Activated CD4-positive, alpha-beta memory T cell treated with anti-CD3 and anti-CD28 coated beads, Interleukin-2, amount 10 ng/mL, durations not matched to agents 7 days and 5 days (primary cell): ENCODE measurements at regions not wholly inside any gene's neighbourhood (a gene's known extent, or its start where the extent isn't known, plus 50 kb on each side); places are given as distances from the start of the nearest gene placed in this dataset.
"Not testable (repeated sequence)": the region's sequence is repeated elsewhere in the genome, so short reads cannot be mapped to it uniquely, and the experiment has no call there.

Experiments used
- CTCF ChIA-PET: fragments of 350-600 bp; sonication (Branson Sonifier 250); formaldehyde crosslinking; loops from one replicate; lab custom pipeline; 2021; ENCODE audit warnings: antibody characterized with exemption, inconsistent platforms; lab: Charles Lee
- POLR2A ChIA-PET: fragments of 350-600 bp; sonication (Branson Sonifier 250); formaldehyde crosslinking; loops from one replicate; lab custom pipeline; 2021; ENCODE audit warnings: antibody characterized with exemption; lab: Charles Lee
- DNase-seq: peaks from one replicate; pipeline ENCODE4 v3.0.0-alpha.2; 2020
- H3K27ac Mint-ChIP-seq: one replicate; pipeline ENCODE4 v1.8.0; 2021; ENCODE audit warnings: mild to moderate bottlenecking, mixed read lengths
- H3K27me3 Mint-ChIP-seq: one replicate; pipeline ENCODE4 v1.8.0; 2021; ENCODE audit warnings: mixed read lengths
- H3K36me3 Mint-ChIP-seq: one replicate; pipeline ENCODE4 v1.8.0; 2021; ENCODE audit warnings: low read depth, mixed read lengths
- H3K4me1 Mint-ChIP-seq: one replicate; pipeline ENCODE4 v1.8.0; 2021; ENCODE audit warnings: mixed read lengths
- H3K4me3 Mint-ChIP-seq: one replicate; pipeline ENCODE4 v1.8.0; 2021; ENCODE audit warnings: mild to moderate bottlenecking, mixed read lengths
- H3K9me3 Mint-ChIP-seq: one replicate; pipeline ENCODE4 v1.8.0; 2021; ENCODE audit warnings: mixed read lengths

DNA sequence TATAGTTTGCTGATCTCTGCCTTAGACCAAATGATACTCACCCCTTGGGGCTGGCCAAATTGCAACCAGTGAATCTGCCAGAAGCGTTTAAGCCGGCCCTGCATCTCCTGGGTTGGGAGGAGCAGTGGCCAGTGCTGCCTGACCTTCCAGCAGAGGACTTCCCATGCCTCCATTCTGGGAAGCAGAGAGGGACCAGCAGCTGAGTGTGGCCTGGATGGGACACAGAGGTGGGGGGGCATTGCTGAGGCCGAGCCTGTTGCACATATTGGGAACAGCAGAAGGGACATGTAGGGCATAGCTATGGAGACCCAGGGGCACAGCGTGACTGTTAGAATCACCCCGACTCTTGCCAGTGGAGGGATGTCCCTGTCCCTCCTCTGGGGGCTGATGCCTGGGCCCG, 93.3 kb downstream of the CPZ start:
- H3K27ac Mint-ChIP-seq, result no peak overlapping the region
- no peaks in the 10 kb centered on the region for H3K36me3 Mint-ChIP-seq
- no peaks in the 10 kb centered on the region for H3K9me3 Mint-ChIP-seq
- ChIA-PET POLR2A (no interaction called here), CTCF (no interaction called here)
- no peaks in the 10 kb centered on the region for H3K4me1 Mint-ChIP-seq
- H3K4me3 Mint-ChIP-seq, result no peak overlapping the region
- H3K27me3 Mint-ChIP-seq, result no peaks in the 10 kb centered on the region
- no peak for DNase-seq

- Mint-ChIP-seq H3K4me1 (no peaks in the 10 kb centered on the region), H3K4me3 (no peak overlapping the region), H3K9me3 (no peaks in the 10 kb centered on the region), H3K36me3 (no peaks in the 10 kb centered on the region), H3K27ac (no peak overlapping the region), H3K27me3 (no peaks in the 10 kb centered on the region)
- ChIA-PET CTCF (no interaction called here), POLR2A (no interaction called here)
- no peak for DNase-seq
Observed at GRCh38 chr4:8683462-8683861, 90.9 kb downstream of the CPZ start.

DNA sequence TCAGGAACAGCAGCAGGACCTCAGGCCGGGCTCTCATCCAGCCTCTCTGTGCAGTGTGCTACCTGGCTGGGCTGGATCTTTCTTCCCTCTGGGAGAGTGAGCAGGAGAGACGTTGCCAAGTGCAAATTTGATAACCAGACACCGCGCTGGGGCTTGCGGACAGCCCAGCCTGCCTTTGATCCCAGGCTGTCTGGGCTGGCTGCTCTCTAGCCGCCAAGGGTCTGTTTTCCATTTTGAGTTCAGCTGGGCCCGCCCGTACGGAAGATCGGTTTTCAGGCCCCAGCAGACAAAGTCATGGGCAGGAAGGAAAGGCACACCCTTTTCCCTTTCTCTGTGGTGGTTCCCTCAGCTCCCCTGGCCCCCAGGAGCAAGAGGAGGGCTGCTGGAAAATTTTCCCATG, 90.2 kb downstream of the CPZ start:
- DNase-seq, result no peak
- Mint-ChIP-seq H3K27me3 (no peaks in the 10 kb centered on the region), H3K36me3 (no peaks in the 10 kb centered on the region), H3K4me3 (no peak overlapping the region), H3K9me3 (no peaks in the 10 kb centered on the region), H3K4me1 (no peaks in the 10 kb centered on the region), H3K27ac (no peak overlapping the region)
- POLR2A ChIA-PET, result no interaction called here
- CTCF ChIA-PET, result no interaction called here

GRCh38 chr4:8682296-8682695, 89.7 kb downstream of the CPZ start:
- CTCF ChIA-PET, result no interaction called here
- H3K27me3 Mint-ChIP-seq, result no peaks in the 10 kb centered on the region
- DNase-seq, result no peak

DNA sequence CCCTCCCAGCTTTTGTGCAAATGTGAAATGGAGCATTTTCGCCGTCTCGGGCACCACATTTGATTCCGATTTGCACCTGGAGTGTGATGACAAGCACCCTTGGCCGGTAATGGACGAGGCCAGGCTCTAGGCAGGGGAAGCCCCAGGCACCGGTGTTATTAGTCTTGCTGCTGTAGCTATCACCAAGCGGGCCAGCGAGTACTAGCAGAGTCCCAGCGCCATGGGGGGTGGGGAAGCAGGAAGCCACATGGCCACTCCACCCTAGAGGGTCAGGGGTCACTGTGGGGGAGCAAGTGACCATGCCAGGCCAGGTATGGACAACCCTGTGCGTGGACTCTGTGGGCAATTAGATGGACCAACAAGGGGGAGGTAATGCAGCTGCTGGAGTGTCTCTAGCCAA, 88.8 kb downstream of the CPZ start:
- Mint-ChIP-seq H3K4me1 (no peaks in the 10 kb centered on the region), H3K4me3 (no peak overlapping the region), H3K9me3 (no peaks in the 10 kb centered on the region), H3K27me3 (no peaks in the 10 kb centered on the region), H3K27ac (no peak overlapping the region), H3K36me3 (no peaks in the 10 kb centered on the region)
- ChIA-PET POLR2A (no interaction called here), CTCF (no interaction called here)
- DNase-seq, result no peak

More at GRCh38 chr4:8682296-8682695, 89.7 kb downstream of the CPZ start:
- Mint-ChIP-seq H3K9me3 (no peaks in the 10 kb centered on the region), H3K4me1 (no peaks in the 10 kb centered on the region), H3K36me3 (no peaks in the 10 kb centered on the region), H3K27ac (no peak overlapping the region), H3K4me3 (no peak overlapping the region)
- POLR2A ChIA-PET, result no interaction called here

- CTCF ChIA-PET, result no interaction called here
Observed at GRCh38 chr4:8679032-8679431, 86.5 kb downstream of the CPZ start.

GRCh38 chr4:8676676-8677075, 84.1 kb downstream of the CPZ start:
- ChIA-PET POLR2A (no interaction called here), CTCF (no interaction called here)
- no peak for DNase-seq
- Mint-ChIP-seq H3K27me3 (no peaks in the 10 kb centered on the region), H3K4me1 (no peaks in the 10 kb centered on the region), H3K36me3 (no peaks in the 10 kb centered on the region), H3K4me3 (no peak overlapping the region), H3K27ac (no peak overlapping the region), H3K9me3 (peaks cover 2% of the 10 kb centered on the region)

More at GRCh38 chr4:8679032-8679431, 86.5 kb downstream of the CPZ start:
- DNase-seq, result no peak
- H3K4me3 Mint-ChIP-seq, result no peak overlapping the region
- H3K27ac Mint-ChIP-seq, result no peak overlapping the region
- POLR2A ChIA-PET, result no interaction called here
- H3K27me3 Mint-ChIP-seq, result no peaks in the 10 kb centered on the region
- H3K36me3 Mint-ChIP-seq, result no peaks in the 10 kb centered on the region
- no peaks in the 10 kb centered on the region for H3K4me1 Mint-ChIP-seq
- peaks cover 2% of the 10 kb centered on the region for H3K9me3 Mint-ChIP-seq

DNA sequence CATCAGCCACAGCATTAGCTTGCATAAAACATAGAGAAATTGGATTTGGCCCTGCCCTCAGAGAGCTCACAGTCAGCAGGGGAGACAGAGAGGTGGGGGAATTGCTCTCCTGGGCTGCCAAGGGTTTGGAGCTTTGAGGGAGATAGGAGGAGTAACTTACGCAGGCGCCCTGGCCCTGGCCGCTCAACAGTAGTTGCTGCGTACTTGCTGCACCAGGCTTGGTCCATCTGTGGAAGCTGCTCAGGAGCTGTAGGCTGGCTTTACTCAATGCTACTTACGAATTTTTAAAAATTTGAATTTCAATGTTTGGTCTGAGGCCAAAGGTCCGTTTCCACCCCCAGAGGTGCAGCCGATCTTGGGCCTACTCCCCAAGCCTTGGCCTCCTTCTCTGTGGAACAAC, 83.3 kb downstream of the CPZ start:
- H3K36me3 Mint-ChIP-seq, result no peaks in the 10 kb centered on the region
- CTCF ChIA-PET, result no interaction called here
- H3K27me3 Mint-ChIP-seq, result no peaks in the 10 kb centered on the region

DNA sequence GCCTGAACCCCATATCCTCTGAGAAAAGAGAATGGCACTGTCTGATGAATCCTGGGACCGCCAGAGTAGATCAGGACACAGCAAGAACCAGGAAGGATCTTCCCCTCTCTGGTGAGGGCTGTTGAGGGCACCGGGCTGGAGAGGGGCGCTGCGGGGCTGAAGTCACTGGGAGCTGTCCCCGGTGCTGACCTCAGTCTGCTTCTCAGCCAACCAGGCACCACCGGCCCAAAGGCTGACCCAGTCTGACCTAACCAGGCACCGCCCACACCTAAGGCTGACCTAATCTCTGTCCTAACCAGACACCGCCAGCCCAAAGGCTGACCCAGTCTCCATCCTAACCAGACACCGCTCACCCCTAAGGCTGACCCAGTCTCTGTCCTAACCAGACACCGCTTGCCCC, 82.8 kb downstream of the CPZ start:
- POLR2A ChIA-PET, result no interaction called here
- Mint-ChIP-seq H3K9me3 (peaks cover 2% of the 10 kb centered on the region), H3K27me3 (no peaks in the 10 kb centered on the region), H3K4me1 (no peaks in the 10 kb centered on the region), H3K36me3 (no peaks in the 10 kb centered on the region), H3K4me3 (no peak overlapping the region), H3K27ac (no peak overlapping the region)
- CTCF ChIA-PET, result no interaction called here
- no peak for DNase-seq

More for the DNA sequence above, 83.3 kb downstream of the CPZ start:
- Mint-ChIP-seq H3K4me3 (no peak overlapping the region), H3K27ac (no peak overlapping the region), H3K9me3 (peaks cover 2% of the 10 kb centered on the region), H3K4me1 (no peaks in the 10 kb centered on the region)
- DNase-seq, result no peak
- POLR2A ChIA-PET, result no interaction called here

DNA sequence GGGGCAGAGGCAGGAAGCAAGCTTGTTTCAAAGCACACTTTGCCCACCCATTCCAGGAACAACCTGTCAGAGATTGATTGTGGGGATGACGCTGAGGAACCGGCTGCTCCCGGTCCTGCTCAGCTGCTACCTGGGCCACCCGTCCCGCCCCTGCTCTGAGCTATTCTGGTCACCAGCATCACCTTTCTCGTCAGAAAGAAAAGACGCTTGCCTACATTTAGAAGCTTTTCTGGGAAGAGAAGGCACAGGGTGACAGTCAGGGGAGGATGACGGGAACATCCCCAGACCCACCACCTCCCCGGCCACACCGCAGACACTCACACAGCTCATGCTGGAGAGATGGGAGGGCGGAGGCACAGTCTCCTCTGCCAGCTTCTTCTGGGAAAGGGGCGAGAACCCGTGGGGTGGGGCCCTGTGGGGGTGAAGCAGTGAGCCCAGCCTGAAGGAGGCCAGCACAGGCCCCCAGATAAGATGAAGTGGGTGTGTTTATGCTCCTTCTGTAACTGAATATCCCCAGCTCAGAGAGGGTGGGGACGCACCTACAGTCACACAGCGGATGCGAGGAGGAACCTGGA, 81.8 kb downstream of the CPZ start:
- H3K4me1 Mint-ChIP-seq, result no peaks in the 10 kb centered on the region
- DNase-seq, result no peak
- no peaks in the 10 kb centered on the region for H3K27me3 Mint-ChIP-seq
- H3K36me3 Mint-ChIP-seq, result no peaks in the 10 kb centered on the region
- H3K9me3 Mint-ChIP-seq, result peaks cover 2% of the 10 kb centered on the region
- no peak overlapping the region for H3K27ac Mint-ChIP-seq
- ChIA-PET POLR2A (no interaction called here), CTCF (no interaction called here)
- no peak overlapping the region for H3K4me3 Mint-ChIP-seq

DNA sequence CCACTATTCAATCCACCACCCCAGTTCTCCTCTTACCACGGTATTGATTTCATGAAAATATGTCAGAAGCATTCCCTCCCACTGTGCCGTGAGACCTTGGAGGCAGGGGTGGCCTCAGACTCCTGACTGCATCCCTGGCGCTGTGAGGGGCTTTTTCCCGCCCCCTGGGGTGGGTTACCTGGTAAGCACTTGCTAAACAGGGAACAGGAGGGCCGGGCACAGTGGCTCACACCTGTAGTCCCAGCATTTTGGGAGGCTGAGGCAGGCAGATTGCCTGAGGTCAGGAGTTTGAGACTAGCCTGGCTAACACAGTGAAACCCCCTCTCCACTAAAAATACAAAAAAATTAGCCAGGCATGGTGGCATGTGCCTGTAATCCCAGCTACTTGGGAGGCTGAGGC, 80.5 kb downstream of the CPZ start:
- H3K27ac Mint-ChIP-seq, DNase-seq, CTCF ChIA-PET, POLR2A ChIA-PET, H3K4me3 Mint-ChIP-seq, H3K9me3 Mint-ChIP-seq, H3K36me3 Mint-ChIP-seq, H3K27me3 Mint-ChIP-seq, H3K4me1 Mint-ChIP-seq: not testable (repeated sequence)

DNA sequence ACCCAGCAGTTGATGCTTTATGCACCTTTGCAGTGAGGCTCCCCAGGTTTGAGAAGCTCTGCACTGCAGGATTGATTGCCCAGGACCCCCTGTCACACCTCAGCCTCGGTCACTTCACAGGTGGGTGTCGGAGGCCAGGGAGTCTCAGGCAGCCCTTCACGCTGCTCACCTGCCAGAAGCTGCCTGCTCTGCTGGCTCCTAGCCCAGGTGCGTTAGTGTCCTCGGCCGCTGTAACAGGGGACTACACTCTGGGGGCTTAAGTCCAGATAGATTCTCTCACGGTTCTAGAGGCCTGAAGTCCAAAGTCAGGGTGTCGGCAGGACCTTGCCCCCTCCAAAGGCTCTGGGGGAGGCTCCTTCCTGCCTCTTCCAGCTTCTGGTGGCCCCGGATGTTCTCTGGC, 79.9 kb downstream of the CPZ start:
- CTCF ChIA-PET, result no interaction called here
- H3K36me3 Mint-ChIP-seq, result no peaks in the 10 kb centered on the region
- POLR2A ChIA-PET, result no interaction called here
- peaks cover 2% of the 10 kb centered on the region for H3K9me3 Mint-ChIP-seq
- no peaks in the 10 kb centered on the region for H3K27me3 Mint-ChIP-seq
- H3K4me3 Mint-ChIP-seq, result no peak overlapping the region
- no peaks in the 10 kb centered on the region for H3K4me1 Mint-ChIP-seq
- no peak overlapping the region for H3K27ac Mint-ChIP-seq
- DNase-seq, result no peak

DNA sequence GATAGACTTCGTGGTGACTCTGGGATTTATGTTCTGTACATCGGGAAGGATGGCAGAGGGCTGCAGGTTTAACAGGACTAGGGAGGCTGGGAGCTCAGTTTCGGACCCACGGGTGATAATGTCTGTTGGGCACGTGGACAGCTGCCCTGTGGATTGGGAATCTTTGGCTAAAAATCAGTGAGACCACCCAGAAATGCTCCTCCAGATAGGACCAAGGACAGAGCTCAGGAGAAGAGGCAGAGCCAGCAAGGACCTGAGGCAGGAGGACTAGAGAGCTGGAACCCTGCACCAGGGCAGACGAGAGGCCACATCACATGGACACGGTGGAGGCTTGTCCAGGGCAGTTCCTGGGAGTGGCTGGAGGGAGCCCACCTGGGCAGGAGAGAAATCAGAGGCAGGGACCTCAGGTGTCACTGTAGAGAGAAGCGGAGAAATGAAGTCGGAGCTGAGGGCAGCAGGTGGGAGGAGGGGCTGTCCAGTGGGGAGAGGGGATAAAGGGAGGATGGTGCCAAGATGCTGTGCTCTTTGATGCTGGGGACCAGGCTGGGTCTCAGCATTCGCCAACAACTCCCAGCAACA, 79.2 kb downstream of the CPZ start:
- no peak for DNase-seq

More for the DNA sequence above, 79.2 kb downstream of the CPZ start:
- H3K9me3 Mint-ChIP-seq, result peaks cover 2% of the 10 kb centered on the region
- no peak overlapping the region for H3K27ac Mint-ChIP-seq
- POLR2A ChIA-PET, result no interaction called here
- no peaks in the 10 kb centered on the region for H3K27me3 Mint-ChIP-seq
- no peak overlapping the region for H3K4me3 Mint-ChIP-seq
- H3K4me1 Mint-ChIP-seq, result no peaks in the 10 kb centered on the region
- H3K36me3 Mint-ChIP-seq, result no peaks in the 10 kb centered on the region
- CTCF ChIA-PET, result no interaction called here
